ENCODE measurements at regions not wholly inside any gene's neighbourhood (a gene's known extent, or its start where the extent isn't known, plus 50 kb on each side); places are given as distances from the start of the nearest gene placed in this dataset.

GRCh38 chr6:45830441-45831139, 185.1 kb downstream of the CLIC5 start:
- Histone ChIP-seq H3K4me1 (ENCODE audit: control insufficient read depth, insufficient read depth, low read length) (no peaks in the 10 kb centered on the region), H3K27me3 (ENCODE audit: control insufficient read depth, insufficient read depth, low read length, poor library complexity, severe bottlenecking) (no peaks in the 10 kb centered on the region), H3K9ac (ENCODE audit: extremely low read depth, low read length, poor library complexity, severe bottlenecking) (no peak overlapping the region), H3K36me3 (ENCODE audit: control insufficient read depth, insufficient read depth, low read length) (no peaks in the 10 kb centered on the region), H3K4me3 (ENCODE audit: low read length) (no peak overlapping the region), H3K27ac (ENCODE audit: low read depth, low read length) (no peak overlapping the region), H3K9me3 (ENCODE audit: control insufficient read depth, low read length) (no peaks in the 10 kb centered on the region)
- Mint-ChIP-seq H3K4me3 (no peak overlapping the region), H3K9me3 (no peaks in the 10 kb centered on the region), H3K27me3 (ENCODE audit: insufficient read depth) (peaks cover 1% of the 10 kb centered on the region), H3K4me1 (no peaks in the 10 kb centered on the region), H3K36me3 (ENCODE audit: low read depth) (no peaks in the 10 kb centered on the region), H3K27ac (no peak overlapping the region)
- no peak for DNase-seq
- whole genome bisulfite sequencing, 2 experiments (ENCODE audit: insufficient coverage in 1 of 2, insufficient read length in 1 of 2), result 87 to 91% methylated on average over 7 to 9 of the region's 9 CpGs
- no peak for TF ChIP-seq CTCF (conservative IDR thresholded peaks at IDR 0.05)

GRCh38 chr6:45829873-45830272, 185.8 kb downstream of the CLIC5 start:
- Mint-ChIP-seq H3K4me1 (no peaks in the 10 kb centered on the region), H3K27ac (no peak overlapping the region), H3K27me3 (ENCODE audit: insufficient read depth) (no peaks in the 10 kb centered on the region), H3K4me3 (no peak overlapping the region), H3K9me3 (no peaks in the 10 kb centered on the region), H3K36me3 (ENCODE audit: low read depth) (no peaks in the 10 kb centered on the region)
- no peak for DNase-seq
- Histone ChIP-seq H3K36me3 (ENCODE audit: control insufficient read depth, insufficient read depth, low read length) (no peaks in the 10 kb centered on the region), H3K27ac (ENCODE audit: low read depth, low read length) (no peak overlapping the region), H3K4me1 (ENCODE audit: control insufficient read depth, insufficient read depth, low read length) (no peaks in the 10 kb centered on the region), H3K27me3 (ENCODE audit: control insufficient read depth, insufficient read depth, low read length, poor library complexity, severe bottlenecking) (no peaks in the 10 kb centered on the region), H3K9ac (ENCODE audit: extremely low read depth, low read length, poor library complexity, severe bottlenecking) (no peak overlapping the region), H3K9me3 (ENCODE audit: control insufficient read depth, low read length) (no peaks in the 10 kb centered on the region), H3K4me3 (ENCODE audit: low read length) (no peak overlapping the region)
- no peak for TF ChIP-seq CTCF (conservative IDR thresholded peaks at IDR 0.05)
- WGBS, 2 experiments (ENCODE audit: insufficient coverage in 1 of 2, insufficient read length in 1 of 2), result 83 to 93% methylated on average over 1 of the region's 1 CpG

GRCh38 chr6:45827952-45828530, 187.6 kb downstream of the CLIC5 start:
- Histone ChIP-seq H3K4me1 (ENCODE audit: control insufficient read depth, insufficient read depth, low read length) (no peaks in the 10 kb centered on the region), H3K27ac (ENCODE audit: low read depth, low read length) (no peak overlapping the region), H3K27me3 (ENCODE audit: control insufficient read depth, insufficient read depth, low read length, poor library complexity, severe bottlenecking) (no peaks in the 10 kb centered on the region), H3K4me3 (ENCODE audit: low read length) (no peak overlapping the region), H3K36me3 (ENCODE audit: control insufficient read depth, insufficient read depth, low read length) (no peaks in the 10 kb centered on the region), H3K9me3 (ENCODE audit: control insufficient read depth, low read length) (no peaks in the 10 kb centered on the region), H3K9ac (ENCODE audit: extremely low read depth, low read length, poor library complexity, severe bottlenecking) (no peak overlapping the region)
- TF ChIP-seq CTCF (conservative IDR thresholded peaks at IDR 0.05), result no peak
- no peak overlapping the region for H3K4me3 Mint-ChIP-seq
- no peak for DNase-seq
- H3K4me1 Mint-ChIP-seq, result no peaks in the 10 kb centered on the region
- WGBS, 2 experiments (ENCODE audit: insufficient coverage in 1 of 2, insufficient read length in 1 of 2), result 93 to 100% methylated on average over 5 to 7 of the region's 7 CpGs
- H3K27ac Mint-ChIP-seq, result no peak overlapping the region
- H3K36me3 Mint-ChIP-seq (ENCODE audit: low read depth), result no peaks in the 10 kb centered on the region
- H3K27me3 Mint-ChIP-seq (ENCODE audit: insufficient read depth), result no peaks in the 10 kb centered on the region
- H3K9me3 Mint-ChIP-seq, result no peaks in the 10 kb centered on the region
